K562 (cell line): ENCODE measurements at regions not wholly inside any gene's neighbourhood (a gene's known extent, or its start where the extent isn't known, plus 50 kb on each side); places are given as distances from the start of the nearest gene placed in this dataset.

Experiments
- ATAC-seq: fragments of 200-7000 bp; cut with Tn5 transposase; 3 replicates; pipeline ENCODE4 v1.9.1; 2020; ENCODE audit warnings: moderate library complexity
- BruUV-seq: library from RNA; stranded (reverse); fragments of 400-500 nt; replicated peaks from 2 replicates; lab custom pipeline; 2021; lab: Mats Ljungman, UMichigan
- CTCF ChIA-PET: fragments of 300-600 bp; formaldehyde crosslinking; extraction: SDS; loops from one replicate; lab custom pipeline; 2021; ENCODE audit warnings: low intra/inter-chr PET ratio; lab: Yijun Ruan, JAX
- POLR2A ChIA-PET: fragments of 300-600, 350-650 bp; sonication (Branson Sonifier 250); formaldehyde crosslinking; extraction: SDS; loops from one replicate; lab custom pipeline; 2021; ENCODE audit warnings: antibody characterized with exemption, inconsistent platforms; lab: Yijun Ruan, JAX
- DNase-seq, 4 experiments: peaks; one replicate each; pipeline versions ENCODE4 v3.0.0 to v3.0.0-alpha.2; 2011 to 2018; ENCODE audit warnings: low spot score in 3 of 4, mixed read lengths in 3 of 4; ENCODE audit errors: extremely low read depth in 1 of 4
- FAIRE-seq: peaks from 2 replicates; lab custom pipeline; 2011; peaks lifted over from hg19 to GRCh38; lab: Jason Lieb, UNC
- H2AFZ ChIP-seq: 2 replicates; pipeline ENCODE4 v1.6.0; 2011; ENCODE audit warnings: low read depth, low read length, control low read depth, inconsistent platforms
- H3K27ac ChIP-seq: fragments of 200-600 bp; 3 replicates; pipeline ENCODE4 v1.8.0; 2011; ENCODE audit warnings: low read depth, mild to moderate bottlenecking, control low read depth, inconsistent platforms, low read length, moderate library complexity, mixed read lengths; ENCODE audit errors: extremely low read depth
- H3K27me3 ChIP-seq, 2 experiments: fragments of 300-600 bp in 1 of 2; 2 replicates in 1 of 2; 3 replicates in 1 of 2; pipeline versions ENCODE4 v1.6.0 to v1.8.0; 2011; ENCODE audit warnings: inconsistent platforms in 2 of 2, low read length in 2 of 2, mild to moderate bottlenecking in 1 of 2, mixed read lengths in 1 of 2, moderate library complexity in 1 of 2; ENCODE audit not compliant: control insufficient read depth in 2 of 2, insufficient read depth in 2 of 2
- H3K36me3 ChIP-seq: fragments of 300-600 bp; 3 replicates; pipeline ENCODE4 v1.8.0; 2011; ENCODE audit warnings: mild to moderate bottlenecking, low read length, inconsistent platforms; ENCODE audit not compliant: control insufficient read depth, insufficient read depth
- H3K4me1 ChIP-seq, 2 experiments: fragments of 200-600 bp in 1 of 2; replicated peaks in 1 of 2; 2 replicates in 1 of 2; 3 replicates in 1 of 2; pipeline versions ENCODE4 v1.5.1 to v1.8.0; 2011; ENCODE audit warnings: inconsistent platforms in 2 of 2, low read length in 2 of 2, mild to moderate bottlenecking in 1 of 2, mixed read lengths in 1 of 2, moderate library complexity in 1 of 2; ENCODE audit not compliant: control insufficient read depth in 2 of 2, insufficient read depth in 2 of 2
- H3K4me2 ChIP-seq: 2 replicates; pipeline ENCODE4 v1.6.1; 2011; ENCODE audit warnings: low read length, control low read depth, inconsistent platforms, mixed read lengths; ENCODE audit not compliant: insufficient read depth
- H3K4me3 ChIP-seq: fragments of 200-600 bp; sonication (generic), shearing (Covaris generic); 2 replicates; pipeline ENCODE4 v1.5.1; 2016; ENCODE audit warnings: control low read depth, inconsistent platforms
- H3K79me2 ChIP-seq: fragments of 200-600 bp; 3 replicates; pipeline ENCODE4 v1.8.0; 2011; ENCODE audit warnings: low read length, inconsistent platforms; ENCODE audit not compliant: control insufficient read depth, insufficient read depth
- H3K9ac ChIP-seq, 2 experiments: 2 replicates each; pipeline versions ENCODE4 v1.6.0 to v1.6.1; 2011; ENCODE audit warnings: low read depth in 2 of 2, low read length in 2 of 2, control low read depth in 1 of 2, inconsistent platforms in 1 of 2, mild to moderate bottlenecking in 1 of 2, mixed read lengths in 1 of 2; ENCODE audit not compliant: insufficient read depth in 1 of 2
- H3K9me1 ChIP-seq: one replicate; pipeline ENCODE4 v1.6.0; 2011; ENCODE audit warnings: inconsistent platforms, mild to moderate bottlenecking, low read length, moderate library complexity; ENCODE audit not compliant: control insufficient read depth, insufficient read depth
- H3K9me3 ChIP-seq: replicated peaks from 2 replicates; pipeline ENCODE4 v1.5.1; 2011; ENCODE audit warnings: low read depth, low read length, inconsistent platforms; ENCODE audit not compliant: control insufficient read depth, insufficient read depth
- H4K20me1 ChIP-seq: replicated peaks from 2 replicates; pipeline ENCODE4 v1.6.1; 2011; ENCODE audit warnings: low read length, inconsistent platforms, mixed read lengths; ENCODE audit not compliant: control insufficient read depth, insufficient read depth
- CHCHD3 ChIP-seq: fragments of 250-450 bp; sonication (Bioruptor Pico); IDR thresholded peaks from 2 replicates; pipeline ENCODE4 v2.1.2; 2022; ENCODE audit warnings: mild to moderate bottlenecking
- GATAD2B ChIP-seq: fragments of 450-650 bp; IDR thresholded peaks from 2 replicates; pipeline ENCODE4 v1.6.1; 2017; ENCODE audit warnings: mild to moderate bottlenecking, borderline replicate concordance
- GTF2F1 ChIP-seq: IDR thresholded peaks from 2 replicates; pipeline ENCODE4 v1.6.1; 2011; ENCODE audit warnings: low read depth, low read length, improper control_type of control experiment
- ILK ChIP-seq: fragments of 450-650 bp; IDR thresholded peaks from 2 replicates; pipeline ENCODE4 v1.6.1; 2016; ENCODE audit warnings: missing genetic modification characterization, low read depth, mild to moderate bottlenecking, missing compliant biosample characterization, moderate library complexity, borderline replicate concordance
- KLF10 ChIP-seq: fragments of 250-450 bp; sonication (Bioruptor Pico); IDR thresholded peaks from 2 replicates; pipeline ENCODE4 v1.6.1; 2021; ENCODE audit warnings: matching md5 sums
- TEAD4 ChIP-seq, 2 experiments: sonication (generic) in 1 of 2; formaldehyde crosslinking in 1 of 2; IDR thresholded peaks; 2 replicates each; pipeline versions ENCODE4 v1.6.1 to v1.8.0; 2012 to 2022; ENCODE audit warnings: borderline replicate concordance in 1 of 2, inconsistent platforms in 1 of 2, low read length in 1 of 2, mild to moderate bottlenecking in 1 of 2, missing genetic modification reagents in 1 of 2
- ZNF3 ChIP-seq: fragments of 250-450 bp; sonication (Bioruptor Pico); IDR thresholded peaks from 2 replicates; pipeline ENCODE4 v1.5.0; 2021; ENCODE audit warnings: mild to moderate bottlenecking, moderate library complexity
- ZNF507 ChIP-seq: conservative IDR thresholded peaks from 2 replicates; pipeline ENCODE4 v1.6.1; 2017; ENCODE audit warnings: missing genetic modification characterization, missing compliant biosample characterization
- WGBS: fragments of 100-300 bp; shearing (Covaris generic); methylation state at CpG from one replicate; pipeline ENCODE4 v1.1.6; 2016; ENCODE audit warnings: low coverage, mixed read lengths; ENCODE audit not compliant: insufficient coverage; ENCODE audit errors: missing lambda C conversion rate; 5-methylcytosine and 5-hydroxymethylcytosine counted together
- in situ Hi-C: fragments of 300-500 bp; cut with MboI; formaldehyde crosslinking; loops from 4 replicates; pipeline ENCODE4 v1.15.0; 2018; ENCODE audit warnings: inconsistent platforms, mixed read lengths
- intact Hi-C: fragments of 100-400 bp; cut with micrococcal nuclease; formaldehyde crosslinking; loops from 2 replicates; pipeline ENCODE4 v1.14.2; 2022
- TF ChIP-seq, protein P1 (sequence below): fragments of 250-450 bp; sonication (Bioruptor Pico); IDR thresholded peaks from 2 replicates; pipeline ENCODE4 v1.4.0; 2020; ENCODE audit warnings: borderline replicate concordance
- TF ChIP-seq, protein P2 (sequence below), 2 experiments: fragments of 200-800 bp in 1 of 2; sonication (Bioruptor generic) in 1 of 2; sonication (generic) in 1 of 2; formaldehyde crosslinking in 1 of 2; IDR thresholded peaks in 1 of 2; conservative IDR thresholded peaks in 1 of 2; 2 replicates each; pipeline versions ENCODE4 v1.5.0 to v1.6.1; 2016 to 2020; ENCODE audit warnings: missing compliant biosample characterization in 1 of 2, missing genetic modification characterization in 1 of 2, missing genetic modification reagents in 1 of 2
- TF ChIP-seq, protein P3 (sequence below): fragments of 250-450 bp; sonication (Bioruptor Pico); IDR thresholded peaks from 2 replicates; pipeline ENCODE4 v1.6.1; 2021; ENCODE audit warnings: mild to moderate bottlenecking
- TF ChIP-seq, protein P4 (sequence below): fragments of 250-450 bp; sonication (Bioruptor Pico); IDR thresholded peaks from 2 replicates; pipeline ENCODE4 v1.5.0; 2021; ENCODE audit warnings: mild to moderate bottlenecking, moderate library complexity

DNA sequence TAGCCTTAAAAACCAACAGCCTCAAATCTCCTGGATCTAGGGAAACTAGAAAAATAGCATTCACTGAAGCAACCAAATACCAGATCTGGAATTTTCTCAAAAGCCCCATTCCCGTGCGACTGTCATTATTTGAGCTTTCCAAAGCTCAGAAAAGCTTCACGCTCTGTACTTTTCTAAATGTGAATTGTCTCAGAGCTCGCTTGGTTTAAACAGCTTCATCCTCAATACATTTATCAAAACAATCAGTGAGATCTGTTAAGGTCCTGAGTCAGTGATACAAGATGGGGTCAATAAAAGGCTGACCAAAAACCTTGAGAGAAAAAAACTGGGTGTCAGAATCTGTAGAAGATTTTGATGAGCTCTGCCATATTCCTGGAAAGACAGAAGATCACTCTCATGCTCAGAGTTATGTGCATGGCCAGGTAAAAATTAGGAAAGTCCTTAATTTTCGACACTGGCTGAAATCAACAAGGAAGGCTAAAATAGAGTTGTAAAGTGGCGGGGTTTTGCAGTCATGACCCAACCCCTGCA lies 60.2 kb upstream of the VPREB1 start:
- Histone ChIP-seq H3K27ac (no peak overlapping the region), H3K4me1 (no peaks in the 10 kb centered on the region), H2AFZ (no peak overlapping the region), H3K36me3 (no peaks in the 10 kb centered on the region), H3K79me2 (no peaks in the 10 kb centered on the region), H3K9ac (no peak overlapping the region), H4K20me1 (0 out of 2 replicates have a peak, but pooled peaks cover 9% of the 10 kb centered on the region), H3K9me1 (no peaks in the 10 kb centered on the region), H3K9me3 (no peaks in the 10 kb centered on the region), H3K4me2 (no peak overlapping the region), H3K27me3 (peaks cover 45 to 54% of the 10 kb centered on the region in 2 experiments), H3K4me3 (no peak overlapping the region)
- ChIA-PET CTCF (interaction anchor here (0.9 to 1.2 kb wide), 2 partner anchors 13 to 27 kb away, joined by 3 read pairs; no protein-coding TSS in a partner anchor), POLR2A (interaction anchor here (0.5 to 12.4 kb wide), 18 partner anchors 8 to 370 kb away, joined by 3 to 193 read pairs (median 4); no protein-coding TSS in a partner anchor)
- in situ Hi-C loops (no loop called here), intact Hi-C loops (no loop called here)
- TF ChIP-seq TEAD4 (IDR thresholded peaks at IDR 0.05; ENCODE audit: low read length) (no peak), TEAD4 (CRISPR knock-in tag; IDR thresholded peaks at IDR 0.05; ENCODE audit: borderline replicate concordance) (peak; percentile 51; the same call in 1 of the 2 replicates), GATAD2B (no peak), KLF10 (CRISPR knock-in tag) (0 out of 2 replicates have a peak, but pooled peaks have one; percentile 23), ILK (tag) (0 out of 2 replicates have a peak, but pooled peaks have one; percentile 20), GTF2F1 (no peak), ZNF3 (CRISPR knock-in tag) (peak; percentile 6; the same call in 1 of the 2 replicates), CHCHD3 (CRISPR knock-in tag) (0 out of 2 replicates have a peak, but pooled peaks have one; percentile 26), ZNF507 (tag) (0 out of 2 replicates have a peak, but pooled peaks have one; percentile 9)
- TF ChIP-seq, protein P1, sequence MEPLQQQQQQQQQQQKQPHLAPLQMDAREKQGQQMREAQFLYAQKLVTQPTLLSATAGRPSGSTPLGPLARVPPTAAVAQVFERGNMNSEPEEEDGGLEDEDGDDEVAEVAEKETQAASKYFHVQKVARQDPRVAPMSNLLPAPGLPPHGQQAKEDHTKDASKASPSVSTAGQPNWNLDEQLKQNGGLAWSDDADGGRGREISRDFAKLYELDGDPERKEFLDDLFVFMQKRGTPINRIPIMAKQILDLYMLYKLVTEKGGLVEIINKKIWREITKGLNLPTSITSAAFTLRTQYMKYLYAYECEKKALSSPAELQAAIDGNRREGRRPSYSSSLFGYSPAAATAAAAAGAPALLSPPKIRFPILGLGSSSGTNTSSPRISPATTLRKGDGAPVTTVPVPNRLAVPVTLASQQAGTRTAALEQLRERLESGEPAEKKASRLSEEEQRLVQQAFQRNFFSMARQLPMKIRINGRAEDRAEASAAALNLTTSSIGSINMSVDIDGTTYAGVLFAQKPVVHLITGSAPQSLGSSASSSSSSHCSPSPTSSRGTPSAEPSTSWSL (CRISPR knock-in tag) = no peak
- TF ChIP-seq, protein P2, sequence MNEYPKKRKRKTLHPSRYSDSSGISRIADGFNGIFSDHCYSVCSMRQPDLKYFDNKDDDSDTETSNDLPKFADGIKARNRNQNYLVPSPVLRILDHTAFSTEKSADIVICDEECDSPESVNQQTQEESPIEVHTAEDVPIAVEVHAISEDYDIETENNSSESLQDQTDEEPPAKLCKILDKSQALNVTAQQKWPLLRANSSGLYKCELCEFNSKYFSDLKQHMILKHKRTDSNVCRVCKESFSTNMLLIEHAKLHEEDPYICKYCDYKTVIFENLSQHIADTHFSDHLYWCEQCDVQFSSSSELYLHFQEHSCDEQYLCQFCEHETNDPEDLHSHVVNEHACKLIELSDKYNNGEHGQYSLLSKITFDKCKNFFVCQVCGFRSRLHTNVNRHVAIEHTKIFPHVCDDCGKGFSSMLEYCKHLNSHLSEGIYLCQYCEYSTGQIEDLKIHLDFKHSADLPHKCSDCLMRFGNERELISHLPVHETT (CRISPR knock-in tag; conservative IDR thresholded peaks at IDR 0.05 in 1 of 2, IDR thresholded peaks at IDR 0.05 in 1 of 2) = 0 out of 4 replicates have a peak, but pooled peaks of 1 of the 2 experiments have one; percentile 44
- TF ChIP-seq, protein P3, sequence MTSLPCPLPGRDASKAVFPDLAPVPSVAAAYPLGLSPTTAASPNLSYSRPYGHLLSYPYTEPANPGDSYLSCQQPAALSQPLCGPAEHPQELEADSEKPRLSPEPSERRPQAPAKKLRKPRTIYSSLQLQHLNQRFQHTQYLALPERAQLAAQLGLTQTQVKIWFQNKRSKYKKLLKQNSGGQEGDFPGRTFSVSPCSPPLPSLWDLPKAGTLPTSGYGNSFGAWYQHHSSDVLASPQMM (CRISPR knock-in tag) = 0 out of 2 replicates have a peak, but pooled peaks have one; percentile 20
- TF ChIP-seq, protein P4, sequence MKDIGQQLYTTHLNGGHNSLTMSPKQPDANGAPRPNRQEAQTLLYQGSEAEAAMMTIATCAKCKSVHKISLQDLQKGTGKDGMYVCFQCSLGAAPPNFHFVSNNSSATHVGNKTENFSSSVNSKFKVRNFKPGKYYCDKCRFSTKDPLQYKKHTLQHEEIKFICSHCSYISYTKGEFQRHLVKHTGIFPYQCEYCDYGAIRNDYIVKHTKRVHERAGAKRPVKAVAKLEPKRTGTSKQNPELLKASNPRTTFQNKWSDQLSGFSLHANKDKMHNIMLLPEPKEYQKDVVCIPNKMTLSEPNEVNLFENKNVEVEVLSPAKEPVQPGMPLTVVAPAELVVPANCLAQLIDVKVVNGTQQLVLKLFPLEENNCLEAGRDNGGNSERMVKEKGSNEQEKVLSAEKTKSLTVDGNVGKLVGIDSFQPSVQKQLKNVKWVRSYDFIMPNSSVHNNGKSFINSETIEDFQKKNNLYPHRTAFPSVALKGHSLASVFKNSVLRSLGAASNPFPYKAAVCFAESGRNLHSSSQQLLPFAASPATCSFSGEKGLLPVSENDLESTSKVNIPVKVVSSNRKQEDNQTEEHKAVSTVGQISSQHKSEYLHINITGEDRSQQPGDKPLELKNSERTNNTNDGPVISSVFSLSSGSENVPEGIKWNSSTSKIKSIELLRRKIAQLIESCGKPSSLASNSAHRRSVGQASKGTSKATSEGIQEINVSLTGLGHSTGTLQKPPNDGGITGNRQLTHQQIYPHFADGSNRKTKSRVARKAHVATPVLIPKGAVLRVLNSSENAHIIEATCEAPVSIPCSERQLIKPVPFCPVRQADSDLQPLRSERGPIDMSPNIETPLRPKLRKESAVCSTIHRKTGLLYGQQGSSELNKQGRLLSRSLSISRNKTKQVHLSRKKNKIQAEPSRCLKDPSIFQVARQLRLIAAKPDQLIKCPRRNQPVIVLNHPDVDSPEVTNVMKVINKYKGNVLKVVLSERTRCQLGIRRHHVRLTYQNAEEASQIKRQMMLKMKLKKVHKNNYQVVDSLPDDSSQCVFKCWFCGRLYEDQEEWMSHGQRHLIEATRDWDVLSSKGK (CRISPR knock-in tag) = peak; percentile 63; the same call in 1 of the 2 replicates
- ATAC-seq = no peak
- FAIRE-seq = no peak
- WGBS = 0% methylated on average over 6 of the region's 6 CpGs
- no peak for DNase-seq
- BruUV-seq = no TSS peak
